GM23338 (cell line): ENCODE measurements at regions not wholly inside any gene's neighbourhood (a gene's known extent, or its start where the extent isn't known, plus 50 kb on each side); places are given as distances from the start of the nearest gene placed in this dataset.

Experiments used
- CREB1 ChIP-seq: fragments of 250-450 bp; sonication (Bioruptor Pico); IDR thresholded peaks from 2 replicates; pipeline ENCODE4 v1.5.0; 2020; ENCODE audit warnings: low read depth, mild to moderate bottlenecking, moderate library complexity
- EZH2 ChIP-seq: fragments of 200-600 bp; sonication (generic); IDR thresholded peaks from one replicate; pipeline ENCODE4 v1.8.0; 2017; ENCODE audit warnings: antibody characterized with exemption, mild to moderate bottlenecking, low read depth; ENCODE audit not compliant: unreplicated experiment
- EZH2phosphoT487 ChIP-seq: fragments of 200-600 bp; sonication (generic); IDR thresholded peaks from one replicate; pipeline ENCODE4 v1.8.1; 2018; ENCODE audit warnings: antibody characterized with exemption; ENCODE audit not compliant: unreplicated experiment
- JUNB ChIP-seq: IDR thresholded peaks from one replicate; pipeline ENCODE4 v1.6.1; 2016; ENCODE audit warnings: antibody characterized with exemption; ENCODE audit not compliant: unreplicated experiment
- POLR2AphosphoS5 ChIP-seq: IDR thresholded peaks from 2 replicates; pipeline ENCODE4 v1.6.1; 2016; ENCODE audit warnings: antibody characterized with exemption, low read depth
- ZNF331 ChIP-seq: fragments of 250-450 bp; sonication (Bioruptor Pico); IDR thresholded peaks from 2 replicates; pipeline ENCODE4 v1.5.0; 2020; ENCODE audit warnings: low read depth, mild to moderate bottlenecking, moderate library complexity
- TF ChIP-seq, protein P1 (sequence below), 2 experiments: fragments of 200-600 bp in 1 of 2; sonication (generic) in 1 of 2; conservative IDR thresholded peaks; 2 replicates each; pipeline versions ENCODE4 v1.5.1 to v1.6.1; 2016 to 2017; ENCODE audit warnings: antibody characterized with exemption in 2 of 2, low read depth in 2 of 2, mild to moderate bottlenecking in 2 of 2, moderate library complexity in 1 of 2
- TF ChIP-seq, protein P2 (sequence below): IDR thresholded peaks from 2 replicates; pipeline ENCODE4 v1.6.1; 2016; ENCODE audit warnings: antibody characterized with exemption
- TF ChIP-seq, protein P3 (sequence below): IDR thresholded peaks from one replicate; pipeline ENCODE4 v1.6.1; 2018; ENCODE audit warnings: antibody characterized with exemption; ENCODE audit not compliant: unreplicated experiment
- TF ChIP-seq, protein P4 (sequence below): fragments of 250-450 bp; sonication (Bioruptor Pico); IDR thresholded peaks from 2 replicates; pipeline ENCODE4 v1.5.0; 2020; ENCODE audit warnings: mild to moderate bottlenecking, moderate library complexity

DNA sequence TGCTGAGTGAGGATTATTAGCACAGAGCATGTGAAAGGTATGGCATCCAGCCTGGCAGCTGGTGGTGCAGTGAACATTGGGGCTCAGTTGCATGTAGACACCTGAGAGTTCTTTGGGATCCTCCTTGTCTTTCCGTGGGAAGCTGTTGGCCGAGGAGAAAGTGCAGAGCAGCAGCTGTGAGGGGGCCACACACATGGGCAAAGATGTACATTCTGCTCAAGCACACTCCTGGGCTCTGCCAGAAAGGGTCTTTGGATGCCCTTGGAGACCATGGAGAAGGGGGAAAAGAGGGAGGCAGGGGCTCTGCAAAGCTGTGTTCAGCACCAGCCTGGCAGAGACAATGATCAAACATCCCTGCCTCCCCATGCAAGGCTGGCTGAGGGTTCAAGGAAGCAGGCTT, 138.7 kb upstream of the PITX1 start:
- TF ChIP-seq, protein P1, sequence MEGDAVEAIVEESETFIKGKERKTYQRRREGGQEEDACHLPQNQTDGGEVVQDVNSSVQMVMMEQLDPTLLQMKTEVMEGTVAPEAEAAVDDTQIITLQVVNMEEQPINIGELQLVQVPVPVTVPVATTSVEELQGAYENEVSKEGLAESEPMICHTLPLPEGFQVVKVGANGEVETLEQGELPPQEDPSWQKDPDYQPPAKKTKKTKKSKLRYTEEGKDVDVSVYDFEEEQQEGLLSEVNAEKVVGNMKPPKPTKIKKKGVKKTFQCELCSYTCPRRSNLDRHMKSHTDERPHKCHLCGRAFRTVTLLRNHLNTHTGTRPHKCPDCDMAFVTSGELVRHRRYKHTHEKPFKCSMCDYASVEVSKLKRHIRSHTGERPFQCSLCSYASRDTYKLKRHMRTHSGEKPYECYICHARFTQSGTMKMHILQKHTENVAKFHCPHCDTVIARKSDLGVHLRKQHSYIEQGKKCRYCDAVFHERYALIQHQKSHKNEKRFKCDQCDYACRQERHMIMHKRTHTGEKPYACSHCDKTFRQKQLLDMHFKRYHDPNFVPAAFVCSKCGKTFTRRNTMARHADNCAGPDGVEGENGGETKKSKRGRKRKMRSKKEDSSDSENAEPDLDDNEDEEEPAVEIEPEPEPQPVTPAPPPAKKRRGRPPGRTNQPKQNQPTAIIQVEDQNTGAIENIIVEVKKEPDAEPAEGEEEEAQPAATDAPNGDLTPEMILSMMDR (conservative IDR thresholded peaks at IDR 0.05; ENCODE audit: low read depth in 2 of 2) = no peak
- TF ChIP-seq POLR2AphosphoS5 = no peak
- no peak for TF ChIP-seq JUNB
- TF ChIP-seq EZH2phosphoT487 = no peak
- TF ChIP-seq, protein P2, sequence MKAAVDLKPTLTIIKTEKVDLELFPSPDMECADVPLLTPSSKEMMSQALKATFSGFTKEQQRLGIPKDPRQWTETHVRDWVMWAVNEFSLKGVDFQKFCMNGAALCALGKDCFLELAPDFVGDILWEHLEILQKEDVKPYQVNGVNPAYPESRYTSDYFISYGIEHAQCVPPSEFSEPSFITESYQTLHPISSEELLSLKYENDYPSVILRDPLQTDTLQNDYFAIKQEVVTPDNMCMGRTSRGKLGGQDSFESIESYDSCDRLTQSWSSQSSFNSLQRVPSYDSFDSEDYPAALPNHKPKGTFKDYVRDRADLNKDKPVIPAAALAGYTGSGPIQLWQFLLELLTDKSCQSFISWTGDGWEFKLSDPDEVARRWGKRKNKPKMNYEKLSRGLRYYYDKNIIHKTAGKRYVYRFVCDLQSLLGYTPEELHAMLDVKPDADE = no peak
- no peak for TF ChIP-seq EZH2
- TF ChIP-seq, protein P3, sequence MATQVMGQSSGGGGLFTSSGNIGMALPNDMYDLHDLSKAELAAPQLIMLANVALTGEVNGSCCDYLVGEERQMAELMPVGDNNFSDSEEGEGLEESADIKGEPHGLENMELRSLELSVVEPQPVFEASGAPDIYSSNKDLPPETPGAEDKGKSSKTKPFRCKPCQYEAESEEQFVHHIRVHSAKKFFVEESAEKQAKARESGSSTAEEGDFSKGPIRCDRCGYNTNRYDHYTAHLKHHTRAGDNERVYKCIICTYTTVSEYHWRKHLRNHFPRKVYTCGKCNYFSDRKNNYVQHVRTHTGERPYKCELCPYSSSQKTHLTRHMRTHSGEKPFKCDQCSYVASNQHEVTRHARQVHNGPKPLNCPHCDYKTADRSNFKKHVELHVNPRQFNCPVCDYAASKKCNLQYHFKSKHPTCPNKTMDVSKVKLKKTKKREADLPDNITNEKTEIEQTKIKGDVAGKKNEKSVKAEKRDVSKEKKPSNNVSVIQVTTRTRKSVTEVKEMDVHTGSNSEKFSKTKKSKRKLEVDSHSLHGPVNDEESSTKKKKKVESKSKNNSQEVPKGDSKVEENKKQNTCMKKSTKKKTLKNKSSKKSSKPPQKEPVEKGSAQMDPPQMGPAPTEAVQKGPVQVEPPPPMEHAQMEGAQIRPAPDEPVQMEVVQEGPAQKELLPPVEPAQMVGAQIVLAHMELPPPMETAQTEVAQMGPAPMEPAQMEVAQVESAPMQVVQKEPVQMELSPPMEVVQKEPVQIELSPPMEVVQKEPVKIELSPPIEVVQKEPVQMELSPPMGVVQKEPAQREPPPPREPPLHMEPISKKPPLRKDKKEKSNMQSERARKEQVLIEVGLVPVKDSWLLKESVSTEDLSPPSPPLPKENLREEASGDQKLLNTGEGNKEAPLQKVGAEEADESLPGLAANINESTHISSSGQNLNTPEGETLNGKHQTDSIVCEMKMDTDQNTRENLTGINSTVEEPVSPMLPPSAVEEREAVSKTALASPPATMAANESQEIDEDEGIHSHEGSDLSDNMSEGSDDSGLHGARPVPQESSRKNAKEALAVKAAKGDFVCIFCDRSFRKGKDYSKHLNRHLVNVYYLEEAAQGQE = no peak
- TF ChIP-seq CREB1 (CRISPR knock-in tag) = no peak
- no peak for TF ChIP-seq ZNF331 (CRISPR knock-in tag)
- TF ChIP-seq, protein P4, sequence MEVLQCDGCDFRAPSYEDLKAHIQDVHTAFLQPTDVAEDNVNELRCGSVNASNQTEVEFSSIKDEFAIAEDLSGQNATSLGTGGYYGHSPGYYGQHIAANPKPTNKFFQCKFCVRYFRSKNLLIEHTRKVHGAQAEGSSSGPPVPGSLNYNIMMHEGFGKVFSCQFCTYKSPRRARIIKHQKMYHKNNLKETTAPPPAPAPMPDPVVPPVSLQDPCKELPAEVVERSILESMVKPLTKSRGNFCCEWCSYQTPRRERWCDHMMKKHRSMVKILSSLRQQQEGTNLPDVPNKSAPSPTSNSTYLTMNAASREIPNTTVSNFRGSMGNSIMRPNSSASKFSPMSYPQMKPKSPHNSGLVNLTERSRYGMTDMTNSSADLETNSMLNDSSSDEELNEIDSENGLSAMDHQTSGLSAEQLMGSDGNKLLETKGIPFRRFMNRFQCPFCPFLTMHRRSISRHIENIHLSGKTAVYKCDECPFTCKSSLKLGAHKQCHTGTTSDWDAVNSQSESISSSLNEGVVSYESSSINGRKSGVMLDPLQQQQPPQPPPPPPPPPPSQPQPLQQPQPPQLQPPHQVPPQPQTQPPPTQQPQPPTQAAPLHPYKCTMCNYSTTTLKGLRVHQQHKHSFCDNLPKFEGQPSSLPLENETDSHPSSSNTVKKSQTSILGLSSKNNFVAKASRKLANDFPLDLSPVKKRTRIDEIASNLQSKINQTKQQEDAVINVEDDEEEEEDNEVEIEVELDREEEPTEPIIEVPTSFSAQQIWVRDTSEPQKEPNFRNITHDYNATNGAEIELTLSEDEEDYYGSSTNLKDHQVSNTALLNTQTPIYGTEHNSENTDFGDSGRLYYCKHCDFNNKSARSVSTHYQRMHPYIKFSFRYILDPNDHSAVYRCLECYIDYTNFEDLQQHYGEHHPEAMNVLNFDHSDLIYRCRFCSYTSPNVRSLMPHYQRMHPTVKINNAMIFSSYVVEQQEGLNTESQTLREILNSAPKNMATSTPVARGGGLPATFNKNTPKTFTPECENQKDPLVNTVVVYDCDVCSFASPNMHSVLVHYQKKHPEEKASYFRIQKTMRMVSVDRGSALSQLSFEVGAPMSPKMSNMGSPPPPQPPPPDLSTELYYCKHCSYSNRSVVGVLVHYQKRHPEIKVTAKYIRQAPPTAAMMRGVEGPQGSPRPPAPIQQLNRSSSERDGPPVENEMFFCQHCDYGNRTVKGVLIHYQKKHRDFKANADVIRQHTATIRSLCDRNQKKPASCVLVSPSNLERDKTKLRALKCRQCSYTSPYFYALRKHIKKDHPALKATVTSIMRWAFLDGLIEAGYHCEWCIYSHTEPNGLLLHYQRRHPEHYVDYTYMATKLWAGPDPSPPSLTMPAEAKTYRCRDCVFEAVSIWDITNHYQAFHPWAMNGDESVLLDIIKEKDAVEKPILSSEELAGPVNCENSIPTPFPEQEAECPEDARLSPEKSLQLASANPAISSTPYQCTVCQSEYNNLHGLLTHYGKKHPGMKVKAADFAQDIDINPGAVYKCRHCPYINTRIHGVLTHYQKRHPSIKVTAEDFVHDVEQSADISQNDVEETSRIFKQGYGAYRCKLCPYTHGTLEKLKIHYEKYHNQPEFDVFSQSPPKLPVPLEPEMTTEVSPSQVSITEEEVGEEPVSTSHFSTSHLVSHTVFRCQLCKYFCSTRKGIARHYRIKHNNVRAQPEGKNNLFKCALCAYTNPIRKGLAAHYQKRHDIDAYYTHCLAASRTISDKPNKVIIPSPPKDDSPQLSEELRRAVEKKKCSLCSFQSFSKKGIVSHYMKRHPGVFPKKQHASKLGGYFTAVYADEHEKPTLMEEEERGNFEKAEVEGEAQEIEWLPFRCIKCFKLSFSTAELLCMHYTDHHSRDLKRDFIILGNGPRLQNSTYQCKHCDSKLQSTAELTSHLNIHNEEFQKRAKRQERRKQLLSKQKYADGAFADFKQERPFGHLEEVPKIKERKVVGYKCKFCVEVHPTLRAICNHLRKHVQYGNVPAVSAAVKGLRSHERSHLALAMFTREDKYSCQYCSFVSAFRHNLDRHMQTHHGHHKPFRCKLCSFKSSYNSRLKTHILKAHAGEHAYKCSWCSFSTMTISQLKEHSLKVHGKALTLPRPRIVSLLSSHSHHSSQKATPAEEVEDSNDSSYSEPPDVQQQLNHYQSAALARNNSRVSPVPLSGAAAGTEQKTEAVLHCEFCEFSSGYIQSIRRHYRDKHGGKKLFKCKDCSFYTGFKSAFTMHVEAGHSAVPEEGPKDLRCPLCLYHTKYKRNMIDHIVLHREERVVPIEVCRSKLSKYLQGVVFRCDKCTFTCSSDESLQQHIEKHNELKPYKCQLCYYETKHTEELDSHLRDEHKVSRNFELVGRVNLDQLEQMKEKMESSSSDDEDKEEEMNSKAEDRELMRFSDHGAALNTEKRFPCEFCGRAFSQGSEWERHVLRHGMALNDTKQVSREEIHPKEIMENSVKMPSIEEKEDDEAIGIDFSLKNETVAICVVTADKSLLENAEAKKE (CRISPR knock-in tag) = no peak
